ENCODE measurements at regions not wholly inside any gene's neighbourhood (a gene's known extent, or its start where the extent isn't known, plus 50 kb on each side); places are given as distances from the start of the nearest gene placed in this dataset.

- no peak for TF ChIP-seq POLR2A (IDR thresholded peaks at IDR 0.05)
- TF ChIP-seq CTCF (IDR thresholded peaks at IDR 0.05) = no peak
Measured at GRCh38 chr1:221001167-221001566, 121.9 kb downstream of the HLX start.

Data from testis (tissue), 2 donors.